GM12878 (cell line): ENCODE measurements at regions not wholly inside any gene's neighbourhood (a gene's known extent, or its start where the extent isn't known, plus 50 kb on each side); places are given as distances from the start of the nearest gene placed in this dataset.

ENCODE experiments used
- ATAC-seq: fragments of 200-7000 bp; cut with Tn5 transposase; 3 replicates; pipeline ENCODE4 v1.9.1; 2020; ENCODE audit warnings: mild to moderate bottlenecking, moderate library complexity
- BruUV-seq: library from RNA; stranded (reverse); fragments of 400-500 nt; replicated peaks from 2 replicates; lab custom pipeline; 2021; lab: Mats Ljungman, UMichigan
- CTCF ChIA-PET: fragments of 300-600 bp; sonication (Branson Sonifier 250); formaldehyde crosslinking; extraction: SDS; loops from one replicate; lab custom pipeline; 2021; ENCODE audit warnings: inconsistent platforms; lab: Yijun Ruan, JAX
- POLR2A ChIA-PET: fragments of 350-600 bp; formaldehyde crosslinking; extraction: SDS; loops from one replicate; lab custom pipeline; 2021; ENCODE audit warnings: inconsistent platforms; lab: Charles Lee
- RAD21 ChIA-PET: fragments of 300-600 bp; sonication (Branson Sonifier 250); formaldehyde crosslinking; loops from one replicate; lab custom pipeline; 2023; ENCODE audit warnings: antibody characterized with exemption; ENCODE audit not compliant: unreplicated experiment; lab: Charles Lee
- SMC1A ChIA-PET: fragments of 300-600 bp; sonication (Branson Sonifier 250); formaldehyde crosslinking; loops from one replicate; lab custom pipeline; 2023; ENCODE audit not compliant: unreplicated experiment, uncharacterized antibody; lab: Charles Lee
- DNase-seq: peaks from one replicate; pipeline ENCODE4 v3.0.0-alpha.2; 2011; ENCODE audit warnings: low read depth, low spot score
- FAIRE-seq: peaks from 3 replicates; lab custom pipeline; 2011; peaks lifted over from hg19 to GRCh38; lab: Jason Lieb, UNC
- H2AFZ ChIP-seq: 2 replicates; pipeline ENCODE4 v1.6.0; 2011; ENCODE audit warnings: low read depth, low read length, control low read depth; ENCODE audit not compliant: control insufficient read depth
- H3K27ac ChIP-seq: 2 replicates; pipeline ENCODE4 v1.5.1; 2011; ENCODE audit warnings: control low read depth; ENCODE audit not compliant: control insufficient read depth, insufficient read depth
- H3K27me3 ChIP-seq, 2 experiments: replicated peaks in 1 of 2; 2 replicates each; pipeline versions ENCODE4 v1.6.0 to v1.6.1; 2011; ENCODE audit warnings: low read length in 1 of 2; ENCODE audit not compliant: control insufficient read depth in 2 of 2, insufficient read depth in 2 of 2
- H3K36me3 ChIP-seq, 2 experiments: 2 replicates each; pipeline ENCODE4 v1.5.1; 2011; ENCODE audit warnings: low read length in 1 of 2; ENCODE audit not compliant: control insufficient read depth in 2 of 2, insufficient read depth in 2 of 2
- H3K4me1 ChIP-seq: 2 replicates; pipeline ENCODE4 v1.6.1; 2011; ENCODE audit warnings: mild to moderate bottlenecking, low read length, moderate library complexity, mixed read lengths; ENCODE audit not compliant: control insufficient read depth, insufficient read depth
- H3K4me2 ChIP-seq: 2 replicates; pipeline ENCODE4 v1.6.0; 2011; ENCODE audit warnings: control low read depth; ENCODE audit not compliant: control insufficient read depth, insufficient read depth
- H3K4me3 ChIP-seq: fragments of 200-600 bp; sonication (generic); 2 replicates; pipeline ENCODE4 v1.5.1; 2016
- H3K79me2 ChIP-seq: 2 replicates; pipeline ENCODE4 v1.6.0; 2011; ENCODE audit warnings: low read length; ENCODE audit not compliant: control insufficient read depth, insufficient read depth
- H3K9ac ChIP-seq: 2 replicates; pipeline ENCODE4 v1.8.0; 2011; ENCODE audit warnings: low read length, control low read depth, mixed read lengths; ENCODE audit not compliant: control insufficient read depth, insufficient read depth
- H3K9me3 ChIP-seq: replicated peaks from 3 replicates; pipeline ENCODE4 v1.5.1; 2011; ENCODE audit warnings: mild to moderate bottlenecking, low read length; ENCODE audit not compliant: control insufficient read depth, insufficient read depth
- H4K20me1 ChIP-seq: 2 replicates; pipeline ENCODE4 v1.6.0; 2011; ENCODE audit not compliant: control insufficient read depth, insufficient read depth
- ETV6 ChIP-seq, 2 experiments: fragments of 450-650 bp in 1 of 2; IDR thresholded peaks in 1 of 2; conservative IDR thresholded peaks in 1 of 2; 2 replicates each; pipeline ENCODE4 v1.6.1; 2014; ENCODE audit warnings: antibody characterized with exemption in 1 of 2, borderline replicate concordance in 1 of 2, low read depth in 1 of 2, mild to moderate bottlenecking in 1 of 2, moderate library complexity in 1 of 2
- FOXK2 ChIP-seq: fragments of 450-650 bp; IDR thresholded peaks from 2 replicates; pipeline ENCODE4 v1.6.1; 2017; ENCODE audit warnings: mild to moderate bottlenecking, moderate library complexity
- HSF1 ChIP-seq: fragments of 150-350 bp; IDR thresholded peaks from 2 replicates; pipeline ENCODE4 v1.6.1; 2014; ENCODE audit warnings: mild to moderate bottlenecking, low read depth, low read length
- IRF4 ChIP-seq: IDR thresholded peaks from 2 replicates; pipeline ENCODE4 v1.6.1; 2011; ENCODE audit warnings: low read depth, low read length
- MEF2B ChIP-seq: fragments of 450-650 bp; IDR thresholded peaks from 2 replicates; pipeline ENCODE4 v1.6.1; 2018; ENCODE audit warnings: mild to moderate bottlenecking, moderate library complexity; ENCODE audit not compliant: partially characterized antibody, poor library complexity, severe bottlenecking
- PBX3 ChIP-seq: IDR thresholded peaks from 2 replicates; pipeline ENCODE4 v1.6.1; 2011; ENCODE audit warnings: mild to moderate bottlenecking, low read depth, low read length, moderate library complexity; ENCODE audit not compliant: insufficient replicate concordance
- RB1 ChIP-seq: fragments of 450-650 bp; formaldehyde crosslinking; IDR thresholded peaks from 2 replicates; pipeline ENCODE4 v1.6.1; 2017; ENCODE audit warnings: mild to moderate bottlenecking, borderline replicate concordance
- RELA ChIP-seq: fragments of 450-650 bp; IDR thresholded peaks from 2 replicates; pipeline ENCODE4 v1.8.0; 2014; ENCODE audit warnings: borderline replicate concordance; ENCODE audit not compliant: partially characterized antibody
- RUNX3 ChIP-seq: IDR thresholded peaks from 2 replicates; pipeline ENCODE4 v1.6.1; 2012; ENCODE audit warnings: low read length, inconsistent platforms
- SIX5 ChIP-seq: IDR thresholded peaks from 2 replicates; pipeline ENCODE4 v1.6.1; 2011; ENCODE audit warnings: mild to moderate bottlenecking, low read depth, low read length, moderate library complexity; ENCODE audit not compliant: severe bottlenecking
- SMAD1 ChIP-seq: fragments of 450-650 bp; IDR thresholded peaks from 2 replicates; pipeline ENCODE4 v1.6.1; 2018; ENCODE audit warnings: mild to moderate bottlenecking, low read depth; ENCODE audit not compliant: partially characterized antibody
- ZNF207 ChIP-seq: fragments of 450-650 bp; IDR thresholded peaks from 2 replicates; pipeline ENCODE4 v1.6.1; 2014; ENCODE audit warnings: antibody characterized with exemption, mild to moderate bottlenecking, borderline replicate concordance
- ZNF274 ChIP-seq: IDR thresholded peaks from one replicate; pipeline ENCODE4 v1.8.0; 2011; ENCODE audit not compliant: insufficient read length, insufficient read depth
- ZNF687 ChIP-seq: fragments of 450-650 bp; IDR thresholded peaks from 2 replicates; pipeline ENCODE4 v1.6.1; 2017; ENCODE audit warnings: mild to moderate bottlenecking, moderate library complexity
- WGBS: methylation state at CpG from one replicate; pipeline ENCODE4 v1.1.6; 2016; ENCODE audit warnings: low lambda C conversion rate; ENCODE audit not compliant: insufficient replicate concordance, insufficient coverage; ENCODE audit errors: missing lambda C conversion rate; 5-methylcytosine and 5-hydroxymethylcytosine counted together
- in situ Hi-C: fragments of 300-500 bp; cut with MboI; formaldehyde crosslinking; loops from 9 replicates; pipeline ENCODE4 v1.14.3; 2018; ENCODE audit warnings: mixed read lengths
- intact Hi-C: fragments of 100-400 bp; cut with micrococcal nuclease; formaldehyde crosslinking; loops from one replicate; pipeline ENCODE4 v1.14.2; 2022; ENCODE audit not compliant: unreplicated experiment

GRCh38 chr19:20478936-20479335, 86.6 kb downstream of the ZNF737 start:
- no peaks in the 10 kb centered on the region for H4K20me1 ChIP-seq
- no peaks in the 10 kb centered on the region for H3K79me2 ChIP-seq
- intact Hi-C loops: no loop called here
- CTCF ChIA-PET: no interaction called here
- H3K27ac ChIP-seq: no peak overlapping the region
- no peak overlapping the region for H3K9ac ChIP-seq
- 0% methylated on average over 1 of the region's 3 CpGs for WGBS
- TF ChIP-seq IRF4: no peak
- TF ChIP-seq RELA: no peak
- no peak for TF ChIP-seq ZNF687
- TF ChIP-seq ZNF274: no peak
- no peak for TF ChIP-seq MEF2B
- TF ChIP-seq RB1: no peak
- no peak for TF ChIP-seq HSF1
- TF ChIP-seq FOXK2: no peak
- TF ChIP-seq RUNX3: no peak
- TF ChIP-seq SMAD1: no peak
- no peak for TF ChIP-seq ZNF207
- TF ChIP-seq PBX3: no peak
- no peak for TF ChIP-seq ETV6 (conservative IDR thresholded peaks at IDR 0.05 in 1 of 2, IDR thresholded peaks at IDR 0.05 in 1 of 2; ENCODE audit: borderline replicate concordance in 1 of 2, low read depth in 1 of 2)
- TF ChIP-seq SIX5: no peak
- H3K4me2 ChIP-seq: no peak overlapping the region
- in situ Hi-C loops: no loop called here
- H3K4me3 ChIP-seq: no peak overlapping the region
- H3K4me1 ChIP-seq: no peaks in the 10 kb centered on the region
- RAD21 ChIA-PET: no interaction called here
- POLR2A ChIA-PET: no interaction called here
- no TSS peak for BruUV-seq
- no peaks in the 10 kb centered on the region for H3K27me3 ChIP-seq
- DNase-seq (no peak), ATAC-seq (no peak), FAIRE-seq (no peak)
- H3K36me3 ChIP-seq: no peaks in the 10 kb centered on the region
- H2AFZ ChIP-seq: no peak overlapping the region
- SMC1A ChIA-PET: no interaction called here
- H3K9me3 ChIP-seq: no peaks in the 10 kb centered on the region; the same call in 2 of the 3 replicates
